Immature natural killer cell (primary cell): ENCODE measurements at regions not wholly inside any gene's neighbourhood (a gene's known extent, or its start where the extent isn't known, plus 50 kb on each side); places are given as distances from the start of the nearest gene placed in this dataset.

Source experiments
- DNase-seq, 3 donors: peaks; one replicate each; pipeline ENCODE4 v3.0.0; 2022; ENCODE audit warnings: mixed read lengths in 1 of 3
- H3K27ac Mint-ChIP-seq, 6 donors: one replicate each; pipeline ENCODE4 v1.8.0; 2020; ENCODE audit warnings: mixed read lengths in 6 of 6, mild to moderate bottlenecking in 5 of 6, inconsistent platforms in 4 of 6, moderate library complexity in 3 of 6
- H3K27me3 Mint-ChIP-seq, 3 donors: one replicate each; pipeline ENCODE4 v1.8.0; 2020 to 2021; ENCODE audit warnings: low read depth in 3 of 3, mild to moderate bottlenecking in 3 of 3, mixed read lengths in 3 of 3, moderate library complexity in 3 of 3, inconsistent platforms in 1 of 3
- H3K36me3 Mint-ChIP-seq, 3 donors: one replicate each; pipeline ENCODE4 v1.8.0; 2020; ENCODE audit warnings: mixed read lengths in 3 of 3, inconsistent platforms in 2 of 3, mild to moderate bottlenecking in 2 of 3
- H3K4me1 Mint-ChIP-seq, 2 donors: one replicate each; pipeline ENCODE4 v1.8.0; 2020; ENCODE audit warnings: inconsistent platforms in 2 of 2, mild to moderate bottlenecking in 2 of 2, mixed read lengths in 2 of 2, moderate library complexity in 1 of 2
- H3K4me3 Mint-ChIP-seq, 5 donors: one replicate each; pipeline ENCODE4 v1.8.0; 2020; ENCODE audit warnings: mild to moderate bottlenecking in 5 of 5, mixed read lengths in 5 of 5, inconsistent platforms in 3 of 5, moderate library complexity in 3 of 5
- H3K9me3 Mint-ChIP-seq, 6 donors: one replicate each; pipeline ENCODE4 v1.8.0; 2020; ENCODE audit warnings: mild to moderate bottlenecking in 6 of 6, mixed read lengths in 6 of 6, inconsistent platforms in 4 of 6, moderate library complexity in 3 of 6

GRCh38 chr1:38614861-38615260 is 244.7 kb downstream of the RRAGC start:
- no peaks in the 10 kb centered on the region for H3K4me1 Mint-ChIP-seq
- H3K4me3 Mint-ChIP-seq = no peak overlapping the region
- peaks cover 4 to 12% (median 8%) of the 10 kb centered on the region in 3 donors for H3K27me3 Mint-ChIP-seq
- DNase-seq = no peak
- no peaks in the 10 kb centered on the region for H3K36me3 Mint-ChIP-seq
- no peaks in the 10 kb centered on the region for H3K9me3 Mint-ChIP-seq
- no peak overlapping the region for H3K27ac Mint-ChIP-seq

- H3K4me1 Mint-ChIP-seq = no peaks in the 10 kb centered on the region
- H3K27me3 Mint-ChIP-seq = peaks cover 4 to 8% (median 8%) of the 10 kb centered on the region in 3 donors
- no peak for DNase-seq
- no peaks in the 10 kb centered on the region for H3K36me3 Mint-ChIP-seq
- no peaks in the 10 kb centered on the region for H3K9me3 Mint-ChIP-seq
- no peak overlapping the region for H3K4me3 Mint-ChIP-seq
- H3K27ac Mint-ChIP-seq = no peak overlapping the region
These were observed 245.6 kb downstream of the RRAGC start for GRCh38 chr1:38613996-38614395.

GRCh38 chr1:38612951-38613350 is 246.6 kb downstream of the RRAGC start:
- H3K27me3 Mint-ChIP-seq = peaks cover 4 to 8% (median 8%) of the 10 kb centered on the region in 3 donors
- H3K27ac Mint-ChIP-seq = no peak overlapping the region
- no peak overlapping the region for H3K4me3 Mint-ChIP-seq
- no peaks in the 10 kb centered on the region for H3K9me3 Mint-ChIP-seq
- H3K36me3 Mint-ChIP-seq = no peaks in the 10 kb centered on the region
- DNase-seq = no peak
- H3K4me1 Mint-ChIP-seq = no peaks in the 10 kb centered on the region

- no peaks in the 10 kb centered on the region for H3K9me3 Mint-ChIP-seq
- H3K27ac Mint-ChIP-seq = no peak overlapping the region
- no peak for DNase-seq
- H3K4me3 Mint-ChIP-seq = no peak overlapping the region
- H3K36me3 Mint-ChIP-seq = no peaks in the 10 kb centered on the region
- peaks cover 4 to 8% (median 6%) of the 10 kb centered on the region in 3 donors for H3K27me3 Mint-ChIP-seq
- H3K4me1 Mint-ChIP-seq = no peaks in the 10 kb centered on the region
These were observed 247.8 kb downstream of the RRAGC start for GRCh38 chr1:38611664-38612211.

GRCh38 chr1:38609166-38610025 is 250.2 kb downstream of the RRAGC start:
- no peak for DNase-seq
- H3K9me3 Mint-ChIP-seq = peaks cover 0 to 2% (median 0%) of the 10 kb centered on the region in 6 donors
- H3K27ac Mint-ChIP-seq = no peak overlapping the region
- H3K36me3 Mint-ChIP-seq = no peaks in the 10 kb centered on the region
- no peak overlapping the region for H3K4me3 Mint-ChIP-seq
- peaks cover 2 to 6% (median 6%) of the 10 kb centered on the region in 3 donors for H3K27me3 Mint-ChIP-seq
- H3K4me1 Mint-ChIP-seq = no peaks in the 10 kb centered on the region

GRCh38 chr1:38608202-38608864 is 251.2 kb downstream of the RRAGC start:
- no peak for DNase-seq
- Mint-ChIP-seq H3K27ac (no peak overlapping the region), H3K4me3 (no peak overlapping the region), H3K27me3 (peaks cover 0 to 6% (median 6%) of the 10 kb centered on the region in 3 donors), H3K4me1 (no peaks in the 10 kb centered on the region), H3K36me3 (no peaks in the 10 kb centered on the region), H3K9me3 (peaks cover 0 to 2% (median 0%) of the 10 kb centered on the region in 6 donors)

- Mint-ChIP-seq H3K4me3 (no peak overlapping the region), H3K27me3 (peaks cover 0 to 6% (median 4%) of the 10 kb centered on the region in 3 donors), H3K36me3 (no peaks in the 10 kb centered on the region), H3K27ac (no peak overlapping the region), H3K9me3 (peaks cover 0 to 2% (median 0%) of the 10 kb centered on the region in 6 donors), H3K4me1 (no peaks in the 10 kb centered on the region)
- no peak for DNase-seq
These were observed 252.0 kb downstream of the RRAGC start for GRCh38 chr1:38607526-38607925.

GRCh38 chr1:38605063-38605462 is 254.5 kb downstream of the RRAGC start:
- peaks cover 0 to 2% (median 0%) of the 10 kb centered on the region in 6 donors for H3K9me3 Mint-ChIP-seq

GRCh38 chr1:38603907-38604306 is 255.7 kb downstream of the RRAGC start:
- Mint-ChIP-seq H3K27ac (no peak overlapping the region), H3K9me3 (peaks cover 0 to 2% (median 0%) of the 10 kb centered on the region in 6 donors), H3K27me3 (peaks cover 0 to 7% (median 0%) of the 10 kb centered on the region in 3 donors), H3K4me1 (no peaks in the 10 kb centered on the region), H3K36me3 (no peaks in the 10 kb centered on the region), H3K4me3 (no peak overlapping the region)
- DNase-seq = no peak

More at GRCh38 chr1:38605063-38605462, 254.5 kb downstream of the RRAGC start:
- no peaks in the 10 kb centered on the region for H3K36me3 Mint-ChIP-seq
- H3K27me3 Mint-ChIP-seq = peaks cover 0 to 7% (median 0%) of the 10 kb centered on the region in 3 donors
- no peak for DNase-seq
- H3K4me3 Mint-ChIP-seq = no peak overlapping the region
- H3K27ac Mint-ChIP-seq = no peak overlapping the region
- H3K4me1 Mint-ChIP-seq = no peaks in the 10 kb centered on the region

GRCh38 chr1:38600905-38601304 is 258.7 kb downstream of the RRAGC start:
- Mint-ChIP-seq H3K9me3 (peaks cover 0 to 2% (median 0%) of the 10 kb centered on the region in 6 donors), H3K27me3 (peaks cover 0 to 6% (median 2%) of the 10 kb centered on the region in 3 donors), H3K27ac (no peak overlapping the region), H3K36me3 (no peaks in the 10 kb centered on the region), H3K4me3 (no peak overlapping the region), H3K4me1 (no peaks in the 10 kb centered on the region)
- DNase-seq = no peak

GRCh38 chr1:38600286-38600685 is 259.3 kb downstream of the RRAGC start:
- DNase-seq = no peak
- peaks cover 4 to 6% (median 5%) of the 10 kb centered on the region in 3 donors for H3K27me3 Mint-ChIP-seq
- no peaks in the 10 kb centered on the region for H3K4me1 Mint-ChIP-seq
- no peak overlapping the region for H3K4me3 Mint-ChIP-seq
- H3K9me3 Mint-ChIP-seq = peaks cover 0 to 2% (median 0%) of the 10 kb centered on the region in 6 donors
- H3K27ac Mint-ChIP-seq = no peak overlapping the region
- H3K36me3 Mint-ChIP-seq = peaks cover 0 to 1% (median 0%) of the 10 kb centered on the region in 3 donors

GRCh38 chr1:38598118-38598517 is 261.5 kb downstream of the RRAGC start:
- no peak overlapping the region for H3K4me3 Mint-ChIP-seq
- no peaks in the 10 kb centered on the region for H3K4me1 Mint-ChIP-seq
- no peak overlapping the region for H3K27ac Mint-ChIP-seq
- peaks cover 0 to 3% (median 0%) of the 10 kb centered on the region in 3 donors for H3K36me3 Mint-ChIP-seq
- DNase-seq = no peak
- H3K27me3 Mint-ChIP-seq = peaks cover 4 to 8% (median 7%) of the 10 kb centered on the region in 3 donors
- peaks cover 3 to 20% (median 11%) of the 10 kb centered on the region in 6 donors for H3K9me3 Mint-ChIP-seq

- H3K9me3 Mint-ChIP-seq = peaks cover 0 to 13% (median 8%) of the 10 kb centered on the region in 6 donors
- peaks cover 0 to 5% (median 0%) of the 10 kb centered on the region in 3 donors for H3K36me3 Mint-ChIP-seq
- H3K27ac Mint-ChIP-seq = no peak overlapping the region
- H3K4me3 Mint-ChIP-seq = no peak overlapping the region
- peaks cover 3 to 6% (median 4%) of the 10 kb centered on the region in 3 donors for H3K27me3 Mint-ChIP-seq
- H3K4me1 Mint-ChIP-seq = no peaks in the 10 kb centered on the region
- no peak for DNase-seq
These were observed 270.5 kb downstream of the RRAGC start for GRCh38 chr1:38589036-38589435.

GRCh38 chr1:38587766-38588165 is 271.8 kb downstream of the RRAGC start:
- no peaks in the 10 kb centered on the region for H3K4me1 Mint-ChIP-seq
- DNase-seq = no peak
- peaks cover 0 to 5% (median 0%) of the 10 kb centered on the region in 3 donors for H3K36me3 Mint-ChIP-seq
- H3K27ac Mint-ChIP-seq = no peak overlapping the region
- no peak overlapping the region for H3K4me3 Mint-ChIP-seq
- peaks cover 0 to 7% (median 3%) of the 10 kb centered on the region in 6 donors for H3K9me3 Mint-ChIP-seq
- peaks cover 3 to 6% (median 3%) of the 10 kb centered on the region in 3 donors for H3K27me3 Mint-ChIP-seq
